Activated CD8-positive, alpha-beta memory T cell treated with anti-CD3 and anti-CD28 coated beads, Interleukin-2, amount 50 U/mL, for 48 hours (primary cell): ENCODE measurements at regions not wholly inside any gene's neighbourhood (a gene's known extent, or its start where the extent isn't known, plus 50 kb on each side); places are given as distances from the start of the nearest gene placed in this dataset.

Source experiments
- DNase-seq: peaks from one replicate; pipeline ENCODE4 v3.0.0-alpha.2; 2020

- no peak for DNase-seq
Measured at GRCh38 chr13:86976521-86977324, 694.4 kb upstream of the SLITRK5 start.

GRCh38 chr13:86986448-86986847 is 684.7 kb upstream of the SLITRK5 start:
- no peak for DNase-seq

- DNase-seq, result no peak
Measured at GRCh38 chr13:86992251-86992650, 678.9 kb upstream of the SLITRK5 start.

DNA sequence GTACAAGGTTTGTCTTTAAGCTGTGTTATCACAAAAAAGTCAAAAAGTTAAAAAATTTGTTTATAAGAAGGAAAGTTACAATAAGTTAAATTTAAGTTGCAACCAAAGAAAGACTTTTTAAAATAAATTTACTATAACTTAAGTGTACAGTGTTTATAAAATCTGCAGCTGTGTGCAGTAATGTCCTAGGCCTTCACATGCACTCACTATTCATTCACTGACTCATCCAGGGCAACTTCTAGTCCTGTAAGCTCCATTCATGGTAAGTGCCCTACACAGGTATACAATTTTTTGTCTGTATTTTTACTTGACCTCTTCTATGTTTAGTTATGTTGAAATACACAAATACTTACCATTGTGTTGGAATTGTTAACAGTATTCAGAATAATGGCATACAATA is 667.9 kb upstream of the SLITRK5 start:
- no peak for DNase-seq

- DNase-seq, result no peak
Measured at GRCh38 chr13:87005511-87005910, 665.7 kb upstream of the SLITRK5 start.

DNA sequence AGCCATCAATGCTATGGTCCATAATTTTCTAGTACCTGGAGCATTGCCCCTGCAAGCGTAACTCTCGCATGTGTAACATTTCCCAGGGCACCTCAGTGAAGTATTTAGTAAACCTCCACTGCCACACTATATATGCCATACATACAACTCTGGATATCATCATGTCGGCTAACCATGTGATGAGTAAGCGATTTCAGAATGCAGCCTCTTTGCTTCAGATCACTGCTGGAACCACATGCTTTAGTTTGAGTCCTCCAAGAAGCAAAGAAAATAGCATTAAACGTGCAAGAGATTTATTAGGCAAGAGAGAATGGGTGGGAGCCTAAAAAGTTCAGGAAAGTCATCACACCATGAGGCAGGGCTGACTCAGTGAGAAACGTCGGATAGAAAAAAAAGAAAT is 635.6 kb upstream of the SLITRK5 start:
- no peak for DNase-seq

DNA sequence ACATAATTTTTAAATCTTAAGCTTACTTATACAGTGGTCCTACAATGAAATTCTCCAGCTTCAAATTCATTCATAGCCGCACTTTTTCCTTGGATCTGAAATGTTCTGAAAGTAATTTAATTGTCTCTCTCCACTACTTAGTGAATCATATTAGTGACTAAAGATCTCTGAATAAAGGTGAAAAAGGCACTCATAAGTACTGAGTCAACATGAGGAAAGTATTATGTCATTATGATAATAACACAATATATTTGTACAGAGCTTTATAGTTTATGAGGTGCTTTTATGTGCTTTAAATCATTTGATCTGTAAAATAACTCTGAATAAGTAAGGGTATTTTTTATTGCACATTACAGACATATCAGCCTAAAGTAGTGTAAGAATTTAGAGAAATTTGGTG is 628.2 kb upstream of the SLITRK5 start:
- no peak for DNase-seq

GRCh38 chr13:87052731-87053130 is 618.4 kb upstream of the SLITRK5 start:
- DNase-seq, result no peak

DNA sequence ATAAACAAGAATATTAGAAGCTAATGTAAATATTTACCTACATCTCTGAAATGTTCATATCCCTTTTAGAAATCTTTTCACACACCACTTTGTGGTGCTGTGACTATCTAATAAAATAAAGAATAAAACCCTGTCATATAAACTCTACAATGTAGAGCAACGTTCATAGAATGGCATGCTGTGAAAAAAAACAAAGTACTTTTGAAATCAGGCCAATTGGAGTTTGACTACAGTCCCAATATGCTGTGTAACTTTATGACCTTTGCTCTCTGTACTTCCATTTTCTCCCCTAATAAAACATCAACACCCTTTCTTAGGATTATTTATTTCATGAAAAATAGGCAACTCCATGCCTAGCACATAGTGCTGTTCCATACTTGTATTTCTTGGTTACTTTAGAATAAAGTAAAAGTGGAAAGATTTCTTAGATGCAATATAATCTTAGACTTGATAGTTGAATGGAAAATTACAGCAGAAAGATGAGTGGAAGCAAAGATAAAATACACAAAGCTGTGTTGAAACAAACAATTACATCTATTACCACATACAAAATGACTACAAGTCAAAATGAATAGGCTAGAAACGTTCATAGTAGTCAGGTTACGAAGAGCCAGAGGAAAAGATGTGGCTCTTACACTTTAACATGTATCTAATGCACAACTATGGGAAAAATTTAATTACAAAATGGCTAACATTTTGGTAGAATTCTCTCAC is 613.2 kb upstream of the SLITRK5 start:
- no peak for DNase-seq

DNA sequence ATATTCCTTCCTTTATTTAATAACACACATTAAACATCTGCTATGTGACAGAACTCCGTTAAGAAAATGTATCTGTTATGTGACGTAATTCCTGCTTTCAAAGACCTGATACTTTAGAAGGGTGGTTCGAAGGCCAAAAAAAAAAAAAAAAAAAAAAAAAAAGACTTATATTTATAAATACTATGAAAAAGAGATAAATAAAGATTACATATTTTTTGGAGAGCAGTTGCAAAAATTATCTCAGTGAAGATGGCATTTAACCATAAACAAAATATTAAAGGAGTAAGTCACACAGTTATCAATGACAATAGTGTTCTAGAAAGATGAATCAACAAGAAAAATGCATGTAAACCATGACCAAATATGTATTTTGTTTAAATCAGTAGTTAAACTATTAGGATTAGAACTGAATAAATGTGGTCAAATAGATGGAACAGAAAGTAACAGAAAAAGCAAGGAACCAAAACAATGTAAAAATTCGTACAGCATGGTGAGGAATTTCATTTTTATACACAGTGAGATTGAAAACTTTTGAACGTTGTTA is 612.3 kb upstream of the SLITRK5 start:
- no peak for DNase-seq

DNA sequence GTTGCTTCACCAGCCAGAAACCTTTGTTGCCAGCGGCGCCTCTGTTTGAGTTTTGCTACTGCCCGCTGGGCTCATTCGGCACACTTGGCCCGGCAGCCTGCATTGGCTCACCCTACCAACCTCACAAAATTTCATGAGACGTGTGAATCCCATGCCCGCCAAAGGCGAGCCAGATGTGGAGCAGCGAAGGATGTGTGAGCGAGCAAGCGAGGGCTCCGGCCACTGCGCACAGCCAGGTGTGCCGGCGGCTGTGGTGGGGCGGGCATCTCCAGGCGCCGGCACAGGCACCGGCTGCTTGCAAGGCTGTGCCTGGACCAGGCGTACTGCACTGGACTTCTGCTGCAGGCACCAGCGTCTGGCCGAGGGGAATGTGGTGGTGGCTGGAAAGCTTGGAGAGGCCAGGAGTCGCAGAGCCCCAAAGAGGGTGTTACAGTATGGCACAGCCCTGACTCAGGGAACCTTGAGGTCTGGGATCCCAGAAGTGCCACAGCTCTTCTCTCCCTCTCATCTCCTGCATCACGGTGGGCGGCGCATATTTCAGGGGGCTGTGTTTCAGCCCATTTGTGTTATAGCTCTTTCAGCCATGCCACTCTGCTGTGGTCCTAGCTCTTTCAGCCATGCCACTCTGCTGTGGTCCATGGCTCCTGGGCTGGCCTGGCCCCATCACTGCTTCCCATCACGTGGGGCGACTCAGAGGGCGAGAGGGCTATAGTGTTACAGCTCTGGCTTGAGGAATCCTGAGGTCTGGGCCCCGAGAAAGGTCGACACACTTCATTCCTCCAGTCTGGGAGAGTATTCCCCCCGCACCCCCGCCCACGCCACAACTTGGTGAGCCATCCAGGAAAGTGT is 592.0 kb upstream of the SLITRK5 start:
- no peak for DNase-seq

- DNase-seq, result no peak
Measured at GRCh38 chr13:87080100-87080779, 590.9 kb upstream of the SLITRK5 start.

DNA sequence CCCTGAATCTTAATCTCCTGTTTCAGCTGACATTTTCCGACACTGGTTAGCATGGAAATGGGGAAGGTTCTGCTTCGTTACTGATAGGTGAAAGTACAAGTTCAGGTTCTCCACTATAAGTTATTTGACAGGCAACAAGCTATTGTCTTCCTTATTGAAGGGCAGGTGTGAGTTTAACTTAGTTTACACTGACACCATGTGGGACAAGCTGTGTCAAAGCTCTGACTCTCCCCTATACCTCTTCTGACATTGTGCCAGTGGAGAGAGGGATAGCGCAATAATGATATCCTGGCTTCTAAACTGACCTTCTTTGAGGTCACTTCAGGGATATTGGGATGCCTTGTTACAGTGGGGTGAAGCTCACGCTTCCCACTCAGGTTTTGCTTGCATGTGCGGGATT is 587.0 kb upstream of the SLITRK5 start:
- DNase-seq, result no peak

DNA sequence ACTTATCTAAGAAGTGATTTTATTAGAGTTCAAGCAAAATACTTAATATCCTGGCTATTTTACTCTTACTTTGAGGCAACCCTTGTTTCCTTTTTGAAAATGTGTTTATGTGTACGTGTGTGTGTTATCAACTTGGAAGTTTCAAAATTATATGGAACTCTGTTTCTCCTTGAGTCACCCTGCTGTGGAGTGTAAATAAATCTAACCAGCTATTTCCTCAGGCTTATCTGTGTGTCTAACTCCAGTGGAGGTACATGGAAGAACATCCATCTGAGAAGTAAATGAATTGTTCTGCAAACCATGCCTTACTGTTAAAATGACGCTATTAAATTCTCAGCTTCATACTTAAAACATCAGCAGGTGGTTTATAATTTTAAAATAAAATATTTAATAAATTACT is 583.4 kb upstream of the SLITRK5 start:
- DNase-seq, result no peak

DNA sequence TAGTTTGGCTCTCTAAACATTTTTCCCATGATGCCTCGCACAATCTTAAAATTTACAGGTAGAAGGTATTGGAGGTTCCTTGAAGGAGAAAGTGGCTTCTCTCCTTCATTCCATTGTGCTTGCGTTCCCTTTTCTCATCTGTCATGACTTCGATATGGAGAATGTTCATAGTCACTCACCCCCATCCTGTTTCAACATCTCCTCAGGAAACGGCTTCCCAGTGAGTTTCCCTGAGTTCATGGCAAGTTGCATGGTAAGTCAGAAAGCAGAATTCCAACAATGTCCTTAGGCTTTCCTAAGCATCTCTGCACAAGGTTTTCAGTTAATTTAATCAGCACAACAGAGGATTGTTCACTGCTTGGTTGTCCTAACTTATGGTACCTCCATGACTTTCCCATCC is 581.8 kb upstream of the SLITRK5 start:
- DNase-seq, result no peak

DNA sequence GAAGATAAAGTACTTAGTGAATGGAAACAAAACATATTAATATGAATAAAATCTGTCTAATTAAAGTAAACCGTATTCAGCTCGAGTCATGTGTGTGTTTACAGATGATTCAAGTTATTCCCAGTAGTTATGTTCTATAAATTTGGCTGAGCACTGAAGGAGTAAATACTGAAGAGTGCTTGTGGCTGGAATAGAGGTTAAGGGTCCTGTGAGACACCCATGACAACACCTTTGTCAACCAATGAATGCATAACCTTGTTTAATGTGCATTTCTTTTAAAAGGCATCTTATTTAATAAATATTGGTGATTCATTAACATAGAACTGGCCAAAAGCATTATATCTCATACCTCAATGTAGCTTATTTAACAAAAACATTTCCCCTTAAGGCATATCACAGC is 577.8 kb upstream of the SLITRK5 start:
- no peak for DNase-seq

DNA sequence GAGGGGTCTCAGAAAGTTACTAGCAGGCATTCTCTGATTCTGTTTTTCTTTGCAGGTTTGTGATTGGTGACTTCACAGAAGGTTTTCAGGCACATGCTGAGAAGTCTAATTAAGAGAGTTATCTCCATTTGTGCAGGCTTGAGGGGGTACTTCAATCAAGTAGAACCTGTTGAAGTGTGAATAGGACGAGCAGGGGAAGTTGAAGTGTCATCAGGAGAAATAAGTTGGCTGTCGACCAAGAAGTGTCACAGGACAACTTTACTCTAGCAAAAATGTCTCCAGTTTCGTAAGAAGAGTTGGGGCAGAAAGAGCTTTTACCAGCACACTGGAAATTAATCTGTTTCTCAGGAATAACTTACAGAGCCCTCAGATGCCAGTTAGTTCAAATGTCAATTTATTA is 576.5 kb upstream of the SLITRK5 start:
- DNase-seq, result no peak

- DNase-seq, result no peak
Measured at GRCh38 chr13:87100431-87100830, 570.7 kb upstream of the SLITRK5 start.

DNA sequence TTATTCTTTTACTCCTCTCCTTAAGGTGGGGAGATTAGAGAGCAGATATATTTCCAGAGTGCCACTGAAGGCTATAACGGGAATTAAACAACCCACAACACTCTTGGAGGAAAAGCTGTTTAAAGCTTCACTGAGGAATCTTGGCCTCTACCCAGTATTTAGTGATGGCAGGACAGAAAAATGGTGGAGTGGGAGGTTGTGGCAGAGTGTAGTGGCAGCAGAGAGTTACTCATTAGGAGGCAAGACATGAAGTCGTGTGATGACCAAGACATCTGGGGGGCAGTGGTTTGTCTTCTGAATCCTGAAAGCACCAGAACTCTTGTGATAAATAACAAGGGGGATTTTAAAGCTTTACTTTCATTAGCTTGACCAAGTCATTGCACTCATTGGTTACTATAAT is 563.5 kb upstream of the SLITRK5 start:
- no peak for DNase-seq

DNA sequence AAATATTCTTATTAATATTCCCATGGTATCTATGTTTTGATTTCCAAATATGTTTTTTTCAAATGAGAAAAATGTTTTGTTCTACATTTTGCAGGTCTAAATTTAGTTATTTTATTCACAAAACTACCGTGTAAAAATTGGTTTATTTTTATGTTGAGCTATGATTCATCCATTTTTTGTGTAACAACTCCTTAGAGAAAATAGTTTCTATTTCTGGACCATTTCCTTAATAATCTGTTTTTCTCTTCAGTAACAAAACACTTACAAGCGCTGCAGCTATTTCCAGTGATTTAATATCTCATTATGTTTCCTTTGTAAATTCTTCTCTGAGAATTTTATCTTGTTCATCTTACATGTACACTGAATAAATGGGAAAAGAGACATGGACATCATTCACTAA is 550.7 kb upstream of the SLITRK5 start:
- DNase-seq, result no peak

DNA sequence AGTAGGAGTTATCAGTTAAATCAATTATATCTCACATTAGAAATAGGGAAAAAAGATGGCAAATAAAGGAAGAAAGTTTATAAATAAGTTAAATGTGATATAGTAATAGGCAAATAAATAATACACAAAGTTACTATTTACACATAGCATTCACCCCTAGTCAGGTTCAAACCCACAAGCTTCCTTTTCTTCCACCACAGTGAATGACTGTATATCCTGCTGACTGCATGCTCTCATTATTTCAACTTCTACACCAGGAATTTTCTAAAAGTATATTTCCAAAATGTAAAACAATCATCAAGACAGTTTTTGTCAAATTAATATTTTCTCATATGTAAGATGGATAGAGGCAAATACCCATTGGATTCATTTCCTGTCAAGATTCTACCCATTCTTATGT is 548.6 kb upstream of the SLITRK5 start:
- no peak for DNase-seq

GRCh38 chr13:87123987-87124784 is 547.0 kb upstream of the SLITRK5 start:
- DNase-seq, result no peak
